ENCODE measurements at regions not wholly inside any gene's neighbourhood (a gene's known extent, or its start where the extent isn't known, plus 50 kb on each side); places are given as distances from the start of the nearest gene placed in this dataset.
A peak's percentile ranks its signal among the peaks of the same experiment; 100 is the strongest.

GRCh38 chr20:11677836-11678235 lies 239.9 kb upstream of the BTBD3 start:
- no peaks in the 10 kb centered on the region for H3K36me3 ChIP-seq
- H3K4me1 ChIP-seq (ENCODE audit: low read depth), result no peaks in the 10 kb centered on the region
- no peak for TF ChIP-seq CTCF (IDR thresholded peaks at IDR 0.05; ENCODE audit: low read depth, low read length)
- no peaks in the 10 kb centered on the region for H3K9me3 ChIP-seq (ENCODE audit: low read depth)
- no peak overlapping the region for H3K4me3 ChIP-seq
- H3K27ac ChIP-seq, result no peak overlapping the region
- no peak for DNase-seq (ENCODE audit: low read depth in 1 of 2, low spot score in 1 of 2)
- no peaks in the 10 kb centered on the region for H3K27me3 ChIP-seq

GRCh38 chr20:11682285-11682684 lies 235.4 kb upstream of the BTBD3 start:
- no peak overlapping the region for H3K27ac ChIP-seq
- H3K36me3 ChIP-seq, result no peaks in the 10 kb centered on the region
- peaks cover 1% of the 10 kb centered on the region for H3K4me1 ChIP-seq (ENCODE audit: low read depth)
- H3K27me3 ChIP-seq, result peaks cover 11% of the 10 kb centered on the region
- H3K4me3 ChIP-seq, result no peak overlapping the region
- no peak for DNase-seq (ENCODE audit: low read depth in 1 of 2, low spot score in 1 of 2)
- no peak for TF ChIP-seq CTCF (IDR thresholded peaks at IDR 0.05; ENCODE audit: low read depth, low read length)
- H3K9me3 ChIP-seq (ENCODE audit: low read depth), result no peaks in the 10 kb centered on the region

GRCh38 chr20:11686195-11686594 lies 231.5 kb upstream of the BTBD3 start:
- Histone ChIP-seq H3K4me1 (ENCODE audit: low read depth) (peaks cover 3% of the 10 kb centered on the region), H3K27me3 (peaks cover 23% of the 10 kb centered on the region), H3K9me3 (ENCODE audit: low read depth) (no peaks in the 10 kb centered on the region), H3K4me3 (no peak overlapping the region), H3K36me3 (no peaks in the 10 kb centered on the region), H3K27ac (no peak overlapping the region)
- no peak for DNase-seq (ENCODE audit: low read depth in 1 of 2, low spot score in 1 of 2)
- no peak for TF ChIP-seq CTCF (IDR thresholded peaks at IDR 0.05; ENCODE audit: low read depth, low read length)

- Histone ChIP-seq H3K4me3 (peak overlapping the region; percentile 14), H3K4me1 (ENCODE audit: low read depth) (peaks cover 3% of the 10 kb centered on the region), H3K27ac (no peak overlapping the region), H3K36me3 (no peaks in the 10 kb centered on the region), H3K9me3 (ENCODE audit: low read depth) (no peaks in the 10 kb centered on the region), H3K27me3 (peaks cover 23% of the 10 kb centered on the region)
- no peak for TF ChIP-seq CTCF (IDR thresholded peaks at IDR 0.05; ENCODE audit: low read depth, low read length)
- DNase-seq (ENCODE audit: low read depth in 1 of 2, low spot score in 1 of 2), result peak; percentile 33 to 36
Measured at GRCh38 chr20:11686820-11687543, 230.7 kb upstream of the BTBD3 start.

- no peak overlapping the region for H3K27ac ChIP-seq
- no peaks in the 10 kb centered on the region for H3K9me3 ChIP-seq (ENCODE audit: low read depth)
- H3K27me3 ChIP-seq, result peaks cover 23% of the 10 kb centered on the region
- H3K4me1 ChIP-seq (ENCODE audit: low read depth), result peaks cover 3% of the 10 kb centered on the region
- DNase-seq (ENCODE audit: low read depth in 1 of 2, low spot score in 1 of 2), result no peak
- TF ChIP-seq CTCF (IDR thresholded peaks at IDR 0.05; ENCODE audit: low read depth, low read length), result no peak
- H3K4me3 ChIP-seq, result no peak overlapping the region
- H3K36me3 ChIP-seq, result no peaks in the 10 kb centered on the region
Measured at GRCh38 chr20:11687546-11688292, 230.0 kb upstream of the BTBD3 start.
